SK-N-SH (cell line): ENCODE measurements at regions not wholly inside any gene's neighbourhood (a gene's known extent, or its start where the extent isn't known, plus 50 kb on each side); places are given as distances from the start of the nearest gene placed in this dataset.

ENCODE experiments used
- CTCF ChIA-PET: fragments of 300-600, 350-600 bp; formaldehyde crosslinking; extraction: SDS; loops from one replicate; lab custom pipeline; 2021; lab: Yijun Ruan, JAX
- POLR2A ChIA-PET: fragments of 350-600 bp; sonication (Branson Sonifier 250); formaldehyde crosslinking; extraction: SDS; loops from one replicate; lab custom pipeline; 2020; ENCODE audit warnings: antibody characterized with exemption, inconsistent platforms; lab: Yijun Ruan, JAX
- DNase-seq: peaks from one replicate; pipeline ENCODE4 v3.0.0; 2012
- H2AFZ ChIP-seq: fragments of 200-600 bp; sonication (generic); 2 replicates; pipeline ENCODE4 v1.8.1; 2016; ENCODE audit warnings: antibody characterized with exemption, mild to moderate bottlenecking, low read depth
- H3F3A ChIP-seq: fragments of 200-600 bp; sonication (generic); replicated peaks from 2 replicates; pipeline ENCODE3; 2016; ENCODE audit warnings: antibody characterized with exemption, mild to moderate bottlenecking; ENCODE audit not compliant: insufficient read depth
- H3K27ac ChIP-seq, 2 experiments: fragments of 200-500 bp in 1 of 2; fragments of 200-600 bp in 1 of 2; sonication (Bioruptor generic) in 1 of 2; sonication (generic), shearing (Covaris generic) in 1 of 2; 2 replicates each; pipeline versions ENCODE4 v1.5.1 to v1.6.1; 2014 to 2016; ENCODE audit warnings: low read depth in 2 of 2, inconsistent platforms in 1 of 2, low read length in 1 of 2, mild to moderate bottlenecking in 1 of 2, mixed read lengths in 1 of 2
- H3K27me3 ChIP-seq: fragments of 200-600 bp; sonication (generic), shearing (Covaris generic); 2 replicates; pipeline ENCODE4 v1.6.1; 2016; ENCODE audit warnings: mixed run types; ENCODE audit not compliant: insufficient read depth
- H3K36me3 ChIP-seq, 2 experiments: fragments of 200-500 bp in 1 of 2; fragments of 200-600 bp in 1 of 2; sonication (Bioruptor generic) in 1 of 2; sonication (generic) in 1 of 2; replicated peaks in 1 of 2; 2 replicates each; pipeline versions ENCODE3 to v1.5.1; 2014 to 2016; ENCODE audit warnings: low read length in 1 of 2, mild to moderate bottlenecking in 1 of 2; ENCODE audit not compliant: insufficient read depth in 2 of 2, control insufficient read depth in 1 of 2
- H3K4me1 ChIP-seq, 2 experiments: fragments of 200-500 bp in 1 of 2; fragments of 200-600 bp in 1 of 2; sonication (Bioruptor generic) in 1 of 2; sonication (generic), shearing (Covaris generic) in 1 of 2; 2 replicates each; pipeline versions ENCODE4 v1.5.1 to v1.6.1; 2014 to 2016; ENCODE audit warnings: low read depth in 1 of 2, low read length in 1 of 2, mixed run types in 1 of 2; ENCODE audit not compliant: insufficient read depth in 2 of 2, control insufficient read depth in 1 of 2
- H3K4me2 ChIP-seq: fragments of 200-600 bp; sonication (generic), shearing (Covaris generic); 2 replicates; pipeline ENCODE4 v1.6.1; 2017; ENCODE audit warnings: mixed run types
- H3K4me3 ChIP-seq, 2 experiments: fragments of 200-500 bp in 1 of 2; fragments of 200-600 bp in 1 of 2; sonication (Bioruptor generic) in 1 of 2; sonication (generic), shearing (Covaris generic) in 1 of 2; 2 replicates each; pipeline versions ENCODE4 v1.5.1 to v1.8.1; 2014 to 2016; ENCODE audit warnings: low read depth in 2 of 2, inconsistent platforms in 1 of 2, low read length in 1 of 2, mild to moderate bottlenecking in 1 of 2, mixed read lengths in 1 of 2, moderate library complexity in 1 of 2
- H3K79me2 ChIP-seq: fragments of 200-600 bp; sonication (generic); 2 replicates; pipeline ENCODE4 v1.8.1; 2017; ENCODE audit warnings: mild to moderate bottlenecking; ENCODE audit not compliant: insufficient read depth
- H3K9ac ChIP-seq: fragments of 200-600 bp; sonication (generic); 2 replicates; pipeline ENCODE4 v1.6.1; 2017; ENCODE audit warnings: mixed run types
- H3K9me2 ChIP-seq: fragments of 200-600 bp; sonication (generic); 2 replicates; pipeline ENCODE4 v1.6.1; 2017; ENCODE audit warnings: mixed run types
- H3K9me3 ChIP-seq: fragments of 200-600 bp; sonication (generic); 2 replicates; pipeline ENCODE4 v1.6.1; 2017; ENCODE audit warnings: mixed run types, mild to moderate bottlenecking, moderate library complexity
- H4K20me1 ChIP-seq: fragments of 200-600 bp; sonication (generic); 2 replicates; pipeline ENCODE4 v1.6.1; 2017; ENCODE audit warnings: mild to moderate bottlenecking, mixed run types; ENCODE audit not compliant: insufficient read depth
- CHD2 ChIP-seq: fragments of 150-350 bp; IDR thresholded peaks from 2 replicates; pipeline ENCODE4 v1.6.1; 2018; ENCODE audit warnings: low read length; ENCODE audit not compliant: partially characterized antibody
- CTCF ChIP-seq: fragments of 200-600 bp; sonication (generic); IDR thresholded peaks from 2 replicates; pipeline ENCODE4 v1.6.1; 2017; ENCODE audit warnings: antibody characterized with exemption, mild to moderate bottlenecking, moderate library complexity
- EP300 ChIP-seq, 2 experiments: IDR thresholded peaks; 2 replicates each; pipeline versions ENCODE4 v1.4.0 to v1.6.1; 2012; ENCODE audit warnings: borderline replicate concordance in 1 of 2, low read depth in 1 of 2, low read length in 1 of 2
- FOSL2 ChIP-seq: IDR thresholded peaks from 2 replicates; pipeline ENCODE4 v1.4.0; 2012; ENCODE audit warnings: low read depth, mild to moderate bottlenecking, moderate library complexity, borderline replicate concordance
- FOXM1 ChIP-seq: IDR thresholded peaks from 2 replicates; pipeline ENCODE4 v1.4.0; 2012; ENCODE audit warnings: low read depth, mild to moderate bottlenecking
- GABPA ChIP-seq: IDR thresholded peaks from 2 replicates; pipeline ENCODE4 v1.4.0; 2012; ENCODE audit warnings: low read depth, mild to moderate bottlenecking
- GATA2 ChIP-seq: sonication (generic); formaldehyde crosslinking; IDR thresholded peaks from 2 replicates; pipeline ENCODE4 v1.5.0; 2020; ENCODE audit warnings: mild to moderate bottlenecking, missing genetic modification reagents
- MAX ChIP-seq: IDR thresholded peaks from 2 replicates; pipeline ENCODE4 v1.4.0; 2012; ENCODE audit warnings: low read depth
- MXI1 ChIP-seq: IDR thresholded peaks from 2 replicates; pipeline ENCODE4 v1.6.1; 2012; ENCODE audit warnings: mild to moderate bottlenecking, low read depth, low read length, improper control_type of control experiment
- NFIC ChIP-seq: IDR thresholded peaks from 2 replicates; pipeline ENCODE4 v1.4.0; 2012; ENCODE audit warnings: borderline replicate concordance
- PBX3 ChIP-seq: IDR thresholded peaks from 2 replicates; pipeline ENCODE4; 2012
- RAD21 ChIP-seq: IDR thresholded peaks from 2 replicates; pipeline ENCODE4 v1.6.1; 2012; ENCODE audit warnings: mild to moderate bottlenecking, low read length
- REST ChIP-seq: IDR thresholded peaks from 2 replicates; pipeline ENCODE4 v1.6.1; 2012; ENCODE audit warnings: mild to moderate bottlenecking, low read depth, low read length, moderate library complexity
- RXRA ChIP-seq: IDR thresholded peaks from 2 replicates; pipeline ENCODE4 v1.4.0; 2012; ENCODE audit warnings: low read depth, mild to moderate bottlenecking, borderline replicate concordance
- SMC3 ChIP-seq: IDR thresholded peaks from 2 replicates; pipeline ENCODE4 v1.6.1; 2012; ENCODE audit warnings: low read depth, low read length, improper control_type of control experiment
- TAF1 ChIP-seq: IDR thresholded peaks from 2 replicates; pipeline ENCODE4 v1.6.1; 2012; ENCODE audit warnings: low read depth, mild to moderate bottlenecking, low read length, moderate library complexity, borderline replicate concordance
- TCF12 ChIP-seq: IDR thresholded peaks from 2 replicates; pipeline ENCODE4 v1.4.0; 2012
- TEAD4 ChIP-seq: IDR thresholded peaks from 2 replicates; pipeline ENCODE4 v1.4.0; 2012; ENCODE audit warnings: mild to moderate bottlenecking, borderline replicate concordance; ENCODE audit not compliant: insufficient read depth
- USF1 ChIP-seq: IDR thresholded peaks from 2 replicates; pipeline ENCODE4 v1.4.0; 2012; ENCODE audit warnings: low read depth, borderline replicate concordance
- USF2 ChIP-seq: fragments of 150-350 bp; IDR thresholded peaks from 2 replicates; pipeline ENCODE4 v1.6.1; 2017; ENCODE audit warnings: antibody characterized with exemption, low read length, low read depth, borderline replicate concordance
- WGBS: methylation state at CpG from one replicate; pipeline ENCODE4 v1.1.6; 2017; ENCODE audit warnings: low lambda C conversion rate; 5-methylcytosine and 5-hydroxymethylcytosine counted together

- Histone ChIP-seq H3K4me1 (no peaks in the 10 kb centered on the region), H3F3A (no peaks in the 10 kb centered on the region), H3K9ac (no peak overlapping the region), H3K36me3 (no peaks in the 10 kb centered on the region), H3K4me3 (no peak overlapping the region), H4K20me1 (no peaks in the 10 kb centered on the region), H3K79me2 (no peaks in the 10 kb centered on the region), H3K27me3 (no peaks in the 10 kb centered on the region), H3K27ac (no peak overlapping the region), H3K9me3 (no peaks in the 10 kb centered on the region), H2AFZ (no peak overlapping the region), H3K9me2 (no peaks in the 10 kb centered on the region)
- POLR2A ChIA-PET = no interaction called here
- WGBS = 7% methylated on average over 5 of the region's 5 CpGs
- no peak for TF ChIP-seq MAX
- no peak for TF ChIP-seq USF2
- TF ChIP-seq FOSL2 = no peak
- TF ChIP-seq USF1 = no peak
- no peak for TF ChIP-seq GABPA
- TF ChIP-seq RXRA = no peak
- TF ChIP-seq, all 33 proteins: peak for 0
- CTCF ChIA-PET = no interaction called here
- DNase-seq = no peak
- no peak overlapping the region for H3K4me2 ChIP-seq
Observed at GRCh38 chr5:114952876-114953275, 216.8 kb downstream of the TRIM36 start.

GRCh38 chr5:114949756-114950155 is 220.0 kb downstream of the TRIM36 start:
- POLR2A ChIA-PET = no interaction called here
- H3K9me3 ChIP-seq = no peaks in the 10 kb centered on the region
- TF ChIP-seq NFIC (no peak), CHD2 (no peak), CTCF (no peak), PBX3 (no peak), EP300 (IDR thresholded peaks at IDR 0.05; ENCODE audit: borderline replicate concordance in 1 of 2, low read depth in 1 of 2, low read length in 1 of 2) (no peak), FOXM1 (no peak), TCF12 (no peak), MXI1 (no peak), SMC3 (no peak), TAF1 (no peak), TEAD4 (no peak), GABPA (no peak), GATA2 (CRISPR knock-in tag) (no peak), RAD21 (no peak), USF2 (no peak), REST (no peak)

More at GRCh38 chr5:114949756-114950155, 220.0 kb downstream of the TRIM36 start:
- Histone ChIP-seq H2AFZ (no peak overlapping the region), H3K4me3 (no peak overlapping the region), H3K79me2 (no peaks in the 10 kb centered on the region), H3K27ac (no peak overlapping the region), H3F3A (no peaks in the 10 kb centered on the region), H3K4me1 (no peaks in the 10 kb centered on the region), H3K4me2 (no peak overlapping the region), H3K9me2 (no peaks in the 10 kb centered on the region), H3K36me3 (no peaks in the 10 kb centered on the region), H3K27me3 (no peaks in the 10 kb centered on the region), H4K20me1 (no peaks in the 10 kb centered on the region), H3K9ac (no peak overlapping the region)
- no peak for DNase-seq
- CTCF ChIA-PET = no interaction called here
